Esophagus squamous epithelium (tissue), 4 donors: ENCODE measurements at regions not wholly inside any gene's neighbourhood (a gene's known extent, or its start where the extent isn't known, plus 50 kb on each side); places are given as distances from the start of the nearest gene placed in this dataset.

ENCODE experiments used
- POLR2A ChIP-seq, 4 donors: fragments of 450-650 bp; IDR thresholded peaks; one replicate each; pipeline ENCODE4 v1.6.1; 2017; ENCODE audit warnings: antibody characterized with exemption in 4 of 4, mild to moderate bottlenecking in 4 of 4, moderate library complexity in 3 of 4
- TF ChIP-seq, protein P1 (sequence below), 6 experiments: fragments of 450-650 bp in 4 of 6; fragments of 200-600 bp in 2 of 6; sonication (generic) in 2 of 6; IDR thresholded peaks; one replicate each; pipeline ENCODE4 v1.5.1; 2016 to 2019; ENCODE audit warnings: antibody characterized with exemption in 6 of 6, mild to moderate bottlenecking in 4 of 6, moderate library complexity in 4 of 6

- TF ChIP-seq, protein P1, sequence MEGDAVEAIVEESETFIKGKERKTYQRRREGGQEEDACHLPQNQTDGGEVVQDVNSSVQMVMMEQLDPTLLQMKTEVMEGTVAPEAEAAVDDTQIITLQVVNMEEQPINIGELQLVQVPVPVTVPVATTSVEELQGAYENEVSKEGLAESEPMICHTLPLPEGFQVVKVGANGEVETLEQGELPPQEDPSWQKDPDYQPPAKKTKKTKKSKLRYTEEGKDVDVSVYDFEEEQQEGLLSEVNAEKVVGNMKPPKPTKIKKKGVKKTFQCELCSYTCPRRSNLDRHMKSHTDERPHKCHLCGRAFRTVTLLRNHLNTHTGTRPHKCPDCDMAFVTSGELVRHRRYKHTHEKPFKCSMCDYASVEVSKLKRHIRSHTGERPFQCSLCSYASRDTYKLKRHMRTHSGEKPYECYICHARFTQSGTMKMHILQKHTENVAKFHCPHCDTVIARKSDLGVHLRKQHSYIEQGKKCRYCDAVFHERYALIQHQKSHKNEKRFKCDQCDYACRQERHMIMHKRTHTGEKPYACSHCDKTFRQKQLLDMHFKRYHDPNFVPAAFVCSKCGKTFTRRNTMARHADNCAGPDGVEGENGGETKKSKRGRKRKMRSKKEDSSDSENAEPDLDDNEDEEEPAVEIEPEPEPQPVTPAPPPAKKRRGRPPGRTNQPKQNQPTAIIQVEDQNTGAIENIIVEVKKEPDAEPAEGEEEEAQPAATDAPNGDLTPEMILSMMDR (IDR thresholded peaks at IDR 0.05) = no peak
- TF ChIP-seq POLR2A (IDR thresholded peaks at IDR 0.05) = no peak
Measured at GRCh38 chr3:181791056-181791955, 79.6 kb downstream of the SOX2 start.
